Sigmoid colon (tissue), 6 donors: ENCODE measurements at regions not wholly inside any gene's neighbourhood (a gene's known extent, or its start where the extent isn't known, plus 50 kb on each side); places are given as distances from the start of the nearest gene placed in this dataset.
A peak's percentile ranks its signal among the peaks of the same experiment; 100 is the strongest.

ENCODE experiments used
- DNase-seq: peaks from one replicate; pipeline ENCODE4 v3.0.0-alpha.2; 2019
- H3K27ac ChIP-seq, 4 donors: fragments of 200-600 bp; sonication (generic); one replicate each; pipeline ENCODE4 v1.5.1; 2016 to 2019; ENCODE audit warnings: mild to moderate bottlenecking in 1 of 4
- H3K27me3 ChIP-seq, 3 donors: fragments of 200-600 bp; sonication (generic); one replicate each; pipeline ENCODE4 v1.5.1; 2019; ENCODE audit warnings: mild to moderate bottlenecking in 1 of 3
- H3K36me3 ChIP-seq, 4 donors: fragments of 200-600 bp; sonication (generic); one replicate each; pipeline ENCODE4 v1.5.1; 2016 to 2019
- H3K4me1 ChIP-seq, 4 donors: fragments of 200-600 bp; sonication (generic); one replicate each; pipeline ENCODE4 v1.5.1; 2017 to 2019
- H3K4me3 ChIP-seq, 4 donors: fragments of 200-600 bp; sonication (generic); one replicate each; pipeline ENCODE4 v1.5.1; 2017 to 2019; ENCODE audit warnings: mild to moderate bottlenecking in 2 of 4, moderate library complexity in 1 of 4
- H3K9me3 ChIP-seq, 4 donors: fragments of 200-600 bp in 3 of 4; sonication (generic) in 3 of 4; one replicate each; pipeline versions ENCODE4 v1.5.1 to v1.6.1; 2013 to 2019
- EP300 ChIP-seq, 4 donors: sonication (generic); formaldehyde crosslinking; IDR thresholded peaks; one replicate each; pipeline ENCODE4 v1.6.1; 2017; ENCODE audit warnings: antibody characterized with exemption in 4 of 4
- POLR2A ChIP-seq, 2 donors: fragments of 450-650 bp; IDR thresholded peaks; one replicate each; pipeline ENCODE4 v1.6.1; 2016; ENCODE audit warnings: antibody characterized with exemption in 2 of 2, mild to moderate bottlenecking in 2 of 2, moderate library complexity in 2 of 2
- POLR2AphosphoS5 ChIP-seq, 4 donors: sonication (generic); formaldehyde crosslinking; IDR thresholded peaks; one replicate each; pipeline ENCODE4 v1.6.1; 2017; ENCODE audit warnings: antibody characterized with exemption in 4 of 4
- WGBS, 2 donors: extraction: QIAGEN DNeasy Blood & Tissue Kit; methylation state at CpG; one replicate each; pipeline ENCODE4 v1.1.7; 2013; 5-methylcytosine and 5-hydroxymethylcytosine counted together
- intact Hi-C: fragments of 100-400 bp; cut with DNase I; formaldehyde crosslinking; loops from one replicate; pipeline ENCODE4 v1.15.1; 2023
- TF ChIP-seq, protein P1 (sequence below), 4 experiments: fragments of 450-650 bp in 3 of 4; fragments of 200-600 bp in 1 of 4; IDR thresholded peaks; one replicate each; pipeline ENCODE4 v1.5.1; 2016 to 2019; ENCODE audit warnings: antibody characterized with exemption in 4 of 4, mild to moderate bottlenecking in 3 of 4, moderate library complexity in 2 of 4
- donor health status: healthy with polysubstance abuse.
- donor health status: healthy.

DNA sequence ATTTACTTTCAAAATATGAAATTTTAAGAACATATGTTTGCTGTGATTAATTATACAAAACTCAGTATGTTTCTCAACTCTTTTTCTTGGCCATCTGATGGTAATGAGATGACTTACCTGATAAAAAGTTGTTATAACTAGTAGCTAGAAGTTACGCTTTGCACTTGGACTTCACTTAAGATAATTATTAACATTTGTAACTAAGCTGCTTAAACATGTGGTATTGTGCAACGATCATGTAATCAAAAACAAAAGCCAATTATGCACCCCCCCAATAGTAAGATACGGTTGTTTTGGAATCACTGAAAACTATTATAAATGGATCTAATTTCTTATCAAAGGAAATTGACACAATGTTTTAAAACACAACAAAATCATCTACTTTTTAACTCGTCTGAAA, 342.9 kb downstream of the CNTN3 start:
- no peak for DNase-seq
- Histone ChIP-seq H3K4me1 (no peaks in the 10 kb centered on the region), H3K9me3 (no peaks in the 10 kb centered on the region), H3K4me3 (no peak overlapping the region), H3K27me3 (no peaks in the 10 kb centered on the region), H3K36me3 (no peaks in the 10 kb centered on the region), H3K27ac (no peak overlapping the region)
- TF ChIP-seq POLR2AphosphoS5 (IDR thresholded peaks at IDR 0.05): no peak
- TF ChIP-seq EP300 (IDR thresholded peaks at IDR 0.05): no peak
- TF ChIP-seq POLR2A (IDR thresholded peaks at IDR 0.05): no peak
- TF ChIP-seq, protein P1, sequence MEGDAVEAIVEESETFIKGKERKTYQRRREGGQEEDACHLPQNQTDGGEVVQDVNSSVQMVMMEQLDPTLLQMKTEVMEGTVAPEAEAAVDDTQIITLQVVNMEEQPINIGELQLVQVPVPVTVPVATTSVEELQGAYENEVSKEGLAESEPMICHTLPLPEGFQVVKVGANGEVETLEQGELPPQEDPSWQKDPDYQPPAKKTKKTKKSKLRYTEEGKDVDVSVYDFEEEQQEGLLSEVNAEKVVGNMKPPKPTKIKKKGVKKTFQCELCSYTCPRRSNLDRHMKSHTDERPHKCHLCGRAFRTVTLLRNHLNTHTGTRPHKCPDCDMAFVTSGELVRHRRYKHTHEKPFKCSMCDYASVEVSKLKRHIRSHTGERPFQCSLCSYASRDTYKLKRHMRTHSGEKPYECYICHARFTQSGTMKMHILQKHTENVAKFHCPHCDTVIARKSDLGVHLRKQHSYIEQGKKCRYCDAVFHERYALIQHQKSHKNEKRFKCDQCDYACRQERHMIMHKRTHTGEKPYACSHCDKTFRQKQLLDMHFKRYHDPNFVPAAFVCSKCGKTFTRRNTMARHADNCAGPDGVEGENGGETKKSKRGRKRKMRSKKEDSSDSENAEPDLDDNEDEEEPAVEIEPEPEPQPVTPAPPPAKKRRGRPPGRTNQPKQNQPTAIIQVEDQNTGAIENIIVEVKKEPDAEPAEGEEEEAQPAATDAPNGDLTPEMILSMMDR (IDR thresholded peaks at IDR 0.05): no peak
- intact Hi-C loops: no loop called here
- 75 to 81% methylated on average over 4 of the region's 4 CpGs for WGBS, 2 donors

DNA sequence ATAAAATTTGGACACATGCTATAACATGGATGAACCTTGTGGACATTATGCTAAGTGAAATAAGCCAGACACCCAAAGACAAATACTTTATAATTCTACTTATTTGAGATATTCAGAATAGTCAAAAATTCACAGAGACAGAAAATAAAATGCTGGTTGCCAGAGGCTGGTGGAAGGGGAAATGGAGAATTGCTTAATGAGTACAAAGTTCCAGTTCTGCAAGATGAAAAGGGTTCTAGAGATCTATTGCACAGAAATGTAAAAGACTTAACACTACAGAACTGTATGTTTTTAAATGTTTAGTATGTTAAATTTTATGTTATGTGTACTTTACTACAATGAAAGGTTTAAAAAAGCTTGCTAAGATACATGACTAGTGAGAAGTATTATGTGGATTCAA, 344.8 kb downstream of the CNTN3 start:
- DNase-seq: no peak
- Histone ChIP-seq H3K4me1 (no peaks in the 10 kb centered on the region), H3K4me3 (no peak overlapping the region), H3K27ac (no peak overlapping the region), H3K9me3 (no peaks in the 10 kb centered on the region), H3K36me3 (no peaks in the 10 kb centered on the region), H3K27me3 (no peaks in the 10 kb centered on the region)
- intact Hi-C loops: no loop called here
- TF ChIP-seq, protein P1 (IDR thresholded peaks at IDR 0.05): no peak
- no peak for TF ChIP-seq POLR2AphosphoS5 (IDR thresholded peaks at IDR 0.05)
- no peak for TF ChIP-seq EP300 (IDR thresholded peaks at IDR 0.05)
- no peak for TF ChIP-seq POLR2A (IDR thresholded peaks at IDR 0.05)

DNA sequence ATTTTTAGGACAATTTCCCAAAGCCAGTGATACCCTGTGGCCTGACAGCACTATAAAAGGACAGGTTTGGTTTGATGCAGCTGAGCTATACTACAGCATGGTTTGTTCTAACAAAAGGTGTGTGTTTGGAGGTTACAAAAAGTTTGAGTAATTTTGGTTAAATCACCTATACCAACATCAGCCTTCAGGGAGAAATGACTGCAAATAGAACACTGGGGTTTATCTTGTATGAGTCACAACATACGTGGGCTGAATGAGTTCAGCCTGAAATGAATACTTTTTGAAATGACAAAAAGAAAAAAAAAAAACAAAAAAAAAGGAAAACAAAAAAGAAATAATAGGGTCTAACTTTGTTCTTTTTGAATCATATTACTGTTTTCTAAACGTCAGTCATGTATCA, 345.7 kb downstream of the CNTN3 start:
- no peak for TF ChIP-seq EP300 (IDR thresholded peaks at IDR 0.05)
- TF ChIP-seq, protein P1 (IDR thresholded peaks at IDR 0.05): no peak
- TF ChIP-seq POLR2AphosphoS5 (IDR thresholded peaks at IDR 0.05): no peak
- TF ChIP-seq POLR2A (IDR thresholded peaks at IDR 0.05): no peak
- no peaks in the 10 kb centered on the region for H3K27me3 ChIP-seq
- H3K4me1 ChIP-seq: no peaks in the 10 kb centered on the region
- no peaks in the 10 kb centered on the region for H3K36me3 ChIP-seq
- no peaks in the 10 kb centered on the region for H3K9me3 ChIP-seq
- WGBS, 2 donors: 61 to 84% methylated on average over 2 of the region's 2 CpGs
- DNase-seq: no peak
- intact Hi-C loops: no loop called here
- no peak overlapping the region for H3K4me3 ChIP-seq
- H3K27ac ChIP-seq: no peak overlapping the region

DNA sequence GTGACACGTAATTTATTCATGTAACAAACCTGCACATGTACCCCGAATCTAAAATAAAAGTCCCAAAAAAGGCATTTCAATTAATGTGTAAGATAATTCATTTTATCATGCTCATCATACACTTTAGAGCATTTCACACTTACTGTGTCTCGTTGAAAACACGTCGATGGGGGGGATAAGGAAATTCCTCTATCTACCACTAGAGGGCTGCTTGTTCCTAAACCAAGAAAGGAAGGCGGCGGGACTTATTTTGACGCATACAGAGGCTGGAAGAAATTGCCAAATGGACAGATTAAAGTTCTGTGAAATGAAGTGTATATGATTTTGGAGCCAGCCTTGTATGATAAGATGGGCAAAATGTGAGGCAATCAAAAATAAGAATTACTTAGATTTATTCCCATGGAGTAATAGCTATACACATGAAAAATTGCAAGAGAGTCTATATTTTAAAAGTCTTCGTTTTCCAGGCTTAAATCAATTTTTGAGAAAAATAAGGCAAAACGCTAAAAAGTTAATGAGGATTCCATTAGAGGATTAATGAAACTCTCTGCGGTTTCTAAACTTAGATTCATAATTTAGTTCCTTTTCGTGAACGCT, 346.8 kb downstream of the CNTN3 start:
- intact Hi-C loops: no loop called here
- no peak for TF ChIP-seq POLR2A (IDR thresholded peaks at IDR 0.05)
- no peak for TF ChIP-seq POLR2AphosphoS5 (IDR thresholded peaks at IDR 0.05)
- TF ChIP-seq, protein P1 (IDR thresholded peaks at IDR 0.05): peak in 3 of 4 experiments; percentile 28 to 73 (median 68)
- no peak for TF ChIP-seq EP300 (IDR thresholded peaks at IDR 0.05)
- H3K36me3 ChIP-seq: no peaks in the 10 kb centered on the region
- H3K4me1 ChIP-seq: no peaks in the 10 kb centered on the region
- H3K27me3 ChIP-seq: no peaks in the 10 kb centered on the region
- no peak overlapping the region for H3K27ac ChIP-seq
- DNase-seq: no peak
- no peak overlapping the region for H3K4me3 ChIP-seq
- H3K9me3 ChIP-seq: no peaks in the 10 kb centered on the region
- WGBS, 2 donors: 45 to 57% methylated on average over 13 of the region's 13 CpGs

DNA sequence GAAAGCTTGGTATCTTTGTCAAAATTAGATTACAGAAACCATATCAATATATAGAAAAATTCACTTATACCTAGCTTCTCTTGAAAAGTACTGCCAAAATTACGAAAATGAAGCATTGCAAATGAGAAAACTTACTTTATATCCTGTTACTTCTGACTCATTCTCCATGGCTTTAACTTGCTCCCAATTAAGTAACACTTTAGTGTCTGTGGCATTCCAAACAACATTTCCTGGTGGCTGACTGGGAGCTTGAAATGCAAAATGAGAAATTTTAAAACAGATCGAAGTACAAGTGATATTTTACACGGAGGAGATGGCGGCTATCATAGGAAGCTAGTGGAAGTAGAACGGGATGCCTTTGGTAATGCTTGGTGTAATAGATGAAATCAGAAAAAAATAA, 347.3 kb downstream of the CNTN3 start:
- 80 to 84% methylated on average over 5 of the region's 5 CpGs for WGBS, 2 donors
- no peak for DNase-seq
- Histone ChIP-seq H3K36me3 (no peaks in the 10 kb centered on the region), H3K27ac (no peak overlapping the region), H3K4me1 (no peaks in the 10 kb centered on the region), H3K27me3 (no peaks in the 10 kb centered on the region), H3K4me3 (no peak overlapping the region), H3K9me3 (no peaks in the 10 kb centered on the region)
- TF ChIP-seq, protein P1 (IDR thresholded peaks at IDR 0.05): no peak
- TF ChIP-seq POLR2AphosphoS5 (IDR thresholded peaks at IDR 0.05) (no peak), EP300 (IDR thresholded peaks at IDR 0.05) (no peak), POLR2A (IDR thresholded peaks at IDR 0.05) (no peak)
- intact Hi-C loops: no loop called here
